ENCODE measurements at regions not wholly inside any gene's neighbourhood (a gene's known extent, or its start where the extent isn't known, plus 50 kb on each side); places are given as distances from the start of the nearest gene placed in this dataset.

GRCh38 chr17:63116967-63117830, 151.2 kb downstream of the TANC2 start:
- no peaks in the 10 kb centered on the region for H3K36me3 Mint-ChIP-seq (ENCODE audit: insufficient read depth)
- H3K9me3 Mint-ChIP-seq (ENCODE audit: low read depth): no peaks in the 10 kb centered on the region
- no peak overlapping the region for H3K27ac Mint-ChIP-seq
- TF ChIP-seq, protein P1, sequence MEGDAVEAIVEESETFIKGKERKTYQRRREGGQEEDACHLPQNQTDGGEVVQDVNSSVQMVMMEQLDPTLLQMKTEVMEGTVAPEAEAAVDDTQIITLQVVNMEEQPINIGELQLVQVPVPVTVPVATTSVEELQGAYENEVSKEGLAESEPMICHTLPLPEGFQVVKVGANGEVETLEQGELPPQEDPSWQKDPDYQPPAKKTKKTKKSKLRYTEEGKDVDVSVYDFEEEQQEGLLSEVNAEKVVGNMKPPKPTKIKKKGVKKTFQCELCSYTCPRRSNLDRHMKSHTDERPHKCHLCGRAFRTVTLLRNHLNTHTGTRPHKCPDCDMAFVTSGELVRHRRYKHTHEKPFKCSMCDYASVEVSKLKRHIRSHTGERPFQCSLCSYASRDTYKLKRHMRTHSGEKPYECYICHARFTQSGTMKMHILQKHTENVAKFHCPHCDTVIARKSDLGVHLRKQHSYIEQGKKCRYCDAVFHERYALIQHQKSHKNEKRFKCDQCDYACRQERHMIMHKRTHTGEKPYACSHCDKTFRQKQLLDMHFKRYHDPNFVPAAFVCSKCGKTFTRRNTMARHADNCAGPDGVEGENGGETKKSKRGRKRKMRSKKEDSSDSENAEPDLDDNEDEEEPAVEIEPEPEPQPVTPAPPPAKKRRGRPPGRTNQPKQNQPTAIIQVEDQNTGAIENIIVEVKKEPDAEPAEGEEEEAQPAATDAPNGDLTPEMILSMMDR (IDR thresholded peaks at IDR 0.05; ENCODE audit: unreplicated experiment): no peak
- no peaks in the 10 kb centered on the region for H3K27me3 Mint-ChIP-seq
- no peak overlapping the region for H3K4me3 Mint-ChIP-seq (ENCODE audit: low read depth)
- no peak for DNase-seq (ENCODE audit: low spot score, unreplicated experiment)
- H3K4me1 Mint-ChIP-seq (ENCODE audit: low read depth): peaks cover 9% of the 10 kb centered on the region

GRCh38 chr17:63120406-63120805, 154.4 kb downstream of the TANC2 start:
- no peak overlapping the region for H3K4me3 Mint-ChIP-seq (ENCODE audit: low read depth)
- no peaks in the 10 kb centered on the region for H3K9me3 Mint-ChIP-seq (ENCODE audit: low read depth)
- no peak for DNase-seq (ENCODE audit: low spot score, unreplicated experiment)
- no peaks in the 10 kb centered on the region for H3K36me3 Mint-ChIP-seq (ENCODE audit: insufficient read depth)
- no peaks in the 10 kb centered on the region for H3K27me3 Mint-ChIP-seq
- H3K4me1 Mint-ChIP-seq (ENCODE audit: low read depth): peaks cover 9% of the 10 kb centered on the region
- TF ChIP-seq, protein P1 (IDR thresholded peaks at IDR 0.05; ENCODE audit: unreplicated experiment): no peak
- H3K27ac Mint-ChIP-seq: no peak overlapping the region

DNA sequence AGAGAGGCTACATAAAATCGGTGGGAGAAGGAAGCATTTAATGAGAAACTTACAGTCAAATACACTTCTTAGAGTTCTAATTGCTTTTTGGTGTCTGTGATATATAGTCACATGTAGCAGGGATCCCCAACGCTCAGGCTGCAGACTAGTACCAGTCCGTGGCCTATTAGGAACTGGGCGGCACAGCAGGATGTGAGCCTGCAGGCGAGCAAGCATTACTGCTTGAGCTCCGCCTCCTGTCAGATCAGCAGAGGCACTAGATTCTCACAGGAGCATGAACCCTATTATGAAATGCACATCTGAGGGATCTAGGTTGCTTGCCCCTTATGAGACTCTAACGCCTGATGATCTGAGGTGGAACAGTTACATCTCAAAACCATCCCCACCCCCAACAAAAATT, 158.5 kb downstream of the TANC2 start:
- TF ChIP-seq, protein P1 (IDR thresholded peaks at IDR 0.05; ENCODE audit: unreplicated experiment): no peak
- Mint-ChIP-seq H3K4me3 (ENCODE audit: low read depth) (no peak overlapping the region), H3K4me1 (ENCODE audit: low read depth) (no peaks in the 10 kb centered on the region), H3K27me3 (no peaks in the 10 kb centered on the region), H3K9me3 (ENCODE audit: low read depth) (no peaks in the 10 kb centered on the region), H3K36me3 (ENCODE audit: insufficient read depth) (no peaks in the 10 kb centered on the region), H3K27ac (no peak overlapping the region)
- no peak for DNase-seq (ENCODE audit: low spot score, unreplicated experiment)

GRCh38 chr17:63124958-63125357, 158.9 kb downstream of the TANC2 start:
- Mint-ChIP-seq H3K27me3 (no peaks in the 10 kb centered on the region), H3K9me3 (ENCODE audit: low read depth) (no peaks in the 10 kb centered on the region), H3K27ac (no peak overlapping the region), H3K36me3 (ENCODE audit: insufficient read depth) (no peaks in the 10 kb centered on the region), H3K4me3 (ENCODE audit: low read depth) (no peak overlapping the region), H3K4me1 (ENCODE audit: low read depth) (no peaks in the 10 kb centered on the region)
- TF ChIP-seq, protein P1 (IDR thresholded peaks at IDR 0.05; ENCODE audit: unreplicated experiment): no peak
- no peak for DNase-seq (ENCODE audit: low spot score, unreplicated experiment)

GRCh38 chr17:63125987-63126386, 160.0 kb downstream of the TANC2 start:
- H3K36me3 Mint-ChIP-seq (ENCODE audit: insufficient read depth): no peaks in the 10 kb centered on the region
- no peaks in the 10 kb centered on the region for H3K9me3 Mint-ChIP-seq (ENCODE audit: low read depth)
- H3K4me3 Mint-ChIP-seq (ENCODE audit: low read depth): no peak overlapping the region
- no peaks in the 10 kb centered on the region for H3K27me3 Mint-ChIP-seq
- H3K4me1 Mint-ChIP-seq (ENCODE audit: low read depth): peaks cover 5% of the 10 kb centered on the region
- no peak for DNase-seq (ENCODE audit: low spot score, unreplicated experiment)
- TF ChIP-seq, protein P1 (IDR thresholded peaks at IDR 0.05; ENCODE audit: unreplicated experiment): no peak
- no peak overlapping the region for H3K27ac Mint-ChIP-seq
